MM.1S (cell line): ENCODE measurements at regions not wholly inside any gene's neighbourhood (a gene's known extent, or its start where the extent isn't known, plus 50 kb on each side); places are given as distances from the start of the nearest gene placed in this dataset.

ENCODE experiments used
- DNase-seq: peaks from one replicate; pipeline ENCODE4 v3.0.0-alpha.2; 2015
- H2AFZ ChIP-seq: fragments of 300-600 bp; sonication (generic); 2 replicates; pipeline ENCODE4 v1.6.0; 2016; ENCODE audit warnings: antibody characterized with exemption, low read length
- H3F3A ChIP-seq: fragments of 300-600 bp; sonication (generic); 2 replicates; pipeline ENCODE4 v1.6.1; 2016; ENCODE audit warnings: mild to moderate bottlenecking, antibody characterized with exemption, low read length, moderate library complexity, mixed read lengths; ENCODE audit not compliant: insufficient read depth
- H3K27ac ChIP-seq: fragments of 300-600 bp; sonication (generic); 2 replicates; pipeline ENCODE4 v1.5.1; 2016; ENCODE audit warnings: mild to moderate bottlenecking, low read length
- H3K27me3 ChIP-seq: fragments of 300-600 bp; sonication (generic); replicated peaks from 2 replicates; pipeline ENCODE4 v1.6.0; 2016; ENCODE audit warnings: low read length; ENCODE audit not compliant: insufficient read depth
- H3K36me3 ChIP-seq: fragments of 300-600 bp; sonication (generic); replicated peaks from 2 replicates; pipeline ENCODE4 v1.6.1; 2016; ENCODE audit warnings: mild to moderate bottlenecking, low read length, mixed read lengths; ENCODE audit not compliant: insufficient read depth
- H3K4me1 ChIP-seq: fragments of 300-600 bp; sonication (generic); 2 replicates; pipeline ENCODE4 v1.6.1; 2016; ENCODE audit warnings: low read length, mixed read lengths
- H3K4me2 ChIP-seq: fragments of 300-600 bp; sonication (generic); 2 replicates; pipeline ENCODE4 v1.6.0; 2016; ENCODE audit warnings: low read depth, low read length
- H3K4me3 ChIP-seq: fragments of 300-600 bp; sonication (generic); 2 replicates; pipeline ENCODE4 v1.5.1; 2016; ENCODE audit warnings: low read length, mixed read lengths
- H3K79me2 ChIP-seq: fragments of 300-600 bp; sonication (generic); 2 replicates; pipeline ENCODE4 v1.6.1; 2016; ENCODE audit warnings: mixed run types, low read length, mixed read lengths
- H3K9ac ChIP-seq: fragments of 300-600 bp; sonication (generic); 2 replicates; pipeline ENCODE4 v1.6.1; 2016; ENCODE audit warnings: low read length, mixed read lengths
- H3K9me2 ChIP-seq: fragments of 300-600 bp; sonication (generic); replicated peaks from 2 replicates; pipeline ENCODE4 v1.6.1; 2016; ENCODE audit warnings: mild to moderate bottlenecking, low read length, mixed read lengths; ENCODE audit not compliant: insufficient read depth
- H3K9me3 ChIP-seq: fragments of 300-600 bp; sonication (generic); replicated peaks from 2 replicates; pipeline ENCODE4 v1.6.1; 2016; ENCODE audit warnings: mild to moderate bottlenecking, low read length, mixed read lengths; ENCODE audit not compliant: insufficient read depth
- H4K20me1 ChIP-seq: fragments of 300-600 bp; sonication (generic); 2 replicates; pipeline ENCODE4 v1.6.1; 2016; ENCODE audit warnings: mild to moderate bottlenecking, low read length, moderate library complexity, mixed read lengths; ENCODE audit not compliant: insufficient read depth
- CTCF ChIP-seq: fragments of 300-600 bp; sonication (generic); IDR thresholded peaks from 2 replicates; pipeline ENCODE4 v1.5.1; 2016; ENCODE audit warnings: antibody characterized with exemption, low read length, mixed read lengths
- EZH2 ChIP-seq: fragments of 300-600 bp; sonication (generic); optimal IDR thresholded peaks from 2 replicates; pipeline ENCODE3; 2017; ENCODE audit warnings: low read depth, mild to moderate bottlenecking, antibody characterized with exemption, low read length, mixed read lengths
- EZH2phosphoT487 ChIP-seq: fragments of 300-600 bp; sonication (generic); IDR thresholded peaks from 2 replicates; pipeline ENCODE4 v1.6.1; 2018; ENCODE audit warnings: antibody characterized with exemption, low read length

- H4K20me1 ChIP-seq: no peaks in the 10 kb centered on the region
- H3K4me1 ChIP-seq: no peaks in the 10 kb centered on the region
- H3K4me3 ChIP-seq: no peak overlapping the region
- no peak overlapping the region for H3K4me2 ChIP-seq
- H2AFZ ChIP-seq: no peak overlapping the region
- no peak overlapping the region for H3K9ac ChIP-seq
- DNase-seq: no peak
- H3K9me3 ChIP-seq: no peaks in the 10 kb centered on the region
- no peaks in the 10 kb centered on the region for H3K79me2 ChIP-seq
- H3F3A ChIP-seq: no peaks in the 10 kb centered on the region
- no peaks in the 10 kb centered on the region for H3K36me3 ChIP-seq
- no peak overlapping the region for H3K27ac ChIP-seq
- H3K9me2 ChIP-seq: no peaks in the 10 kb centered on the region
- H3K27me3 ChIP-seq: no peaks in the 10 kb centered on the region
- TF ChIP-seq CTCF: no peak
- TF ChIP-seq EZH2phosphoT487: no peak
- TF ChIP-seq EZH2: no peak
Observed at GRCh38 chr14:42095155-42095554, 488.5 kb downstream of the LRFN5 start.

- Histone ChIP-seq H3K9ac (no peak overlapping the region), H3K27ac (no peak overlapping the region), H3K79me2 (no peaks in the 10 kb centered on the region), H3K4me1 (no peaks in the 10 kb centered on the region), H3K9me2 (no peaks in the 10 kb centered on the region), H3K27me3 (no peaks in the 10 kb centered on the region), H2AFZ (no peak overlapping the region), H3K4me2 (no peak overlapping the region), H3K9me3 (no peaks in the 10 kb centered on the region), H3K4me3 (no peak overlapping the region), H3F3A (no peaks in the 10 kb centered on the region), H4K20me1 (no peaks in the 10 kb centered on the region), H3K36me3 (no peaks in the 10 kb centered on the region)
- TF ChIP-seq EZH2 (no peak), CTCF (no peak), EZH2phosphoT487 (no peak)
- no peak for DNase-seq
Observed at GRCh38 chr14:42090122-42090521, 483.4 kb downstream of the LRFN5 start.

GRCh38 chr14:42079911-42080310, 473.2 kb downstream of the LRFN5 start:
- H3K27me3 ChIP-seq: no peaks in the 10 kb centered on the region
- H3K27ac ChIP-seq: no peak overlapping the region
- no peak overlapping the region for H3K4me3 ChIP-seq
- H3F3A ChIP-seq: no peaks in the 10 kb centered on the region
- TF ChIP-seq CTCF: no peak
- no peak for TF ChIP-seq EZH2
- no peak for TF ChIP-seq EZH2phosphoT487
- H3K36me3 ChIP-seq: no peaks in the 10 kb centered on the region
- H3K4me1 ChIP-seq: no peaks in the 10 kb centered on the region
- no peak overlapping the region for H3K4me2 ChIP-seq
- no peak for DNase-seq
- no peaks in the 10 kb centered on the region for H3K9me2 ChIP-seq
- H4K20me1 ChIP-seq: no peaks in the 10 kb centered on the region
- H3K9ac ChIP-seq: no peak overlapping the region
- no peaks in the 10 kb centered on the region for H3K9me3 ChIP-seq
- no peak overlapping the region for H2AFZ ChIP-seq
- H3K79me2 ChIP-seq: no peaks in the 10 kb centered on the region
